ENCODE measurements at regions not wholly inside any gene's neighbourhood (a gene's known extent, or its start where the extent isn't known, plus 50 kb on each side); places are given as distances from the start of the nearest gene placed in this dataset.

GRCh38 chr10:80734589-80734988 is 196.9 kb downstream of the SH2D4B start:
- TF ChIP-seq EZH2 (IDR thresholded peaks at IDR 0.05) (no peak), FOXP2 (optimal IDR thresholded peaks at IDR 0.05; ENCODE audit: control extremely low read depth, extremely low read length, insufficient read depth) (no peak), POLR2AphosphoS5 (IDR thresholded peaks at IDR 0.05; ENCODE audit: borderline replicate concordance, low read depth, low read length) (no peak)
